ENCODE measurements at regions not wholly inside any gene's neighbourhood (a gene's known extent, or its start where the extent isn't known, plus 50 kb on each side); places are given as distances from the start of the nearest gene placed in this dataset.

DNA sequence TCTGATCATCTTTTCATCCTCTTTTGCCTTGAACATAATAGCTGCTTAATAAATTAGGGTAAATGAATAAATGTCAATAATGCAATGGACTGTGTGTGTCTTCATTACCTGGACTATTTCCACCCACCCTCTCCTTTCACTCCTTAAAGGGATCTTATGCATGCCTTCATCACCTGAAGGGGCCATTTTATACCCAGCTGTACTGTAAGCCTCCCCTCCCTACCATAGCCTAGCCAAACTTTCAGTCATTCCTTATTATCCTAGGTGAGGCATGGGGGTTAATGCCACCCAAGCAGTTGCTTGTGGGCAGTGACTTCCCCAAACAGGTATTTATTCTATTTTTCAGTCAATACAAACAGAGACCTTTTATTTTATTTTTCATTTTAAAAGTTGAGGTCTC, 127.8 kb upstream of the PARP11 start:
- dilution Hi-C loops (cut with MboI; ENCODE audit: extremely low pct_ligation_motif_present, low sequenced_read_pairs) (no loop called here), intact Hi-C loops (cut with micrococcal nuclease) (no loop called here)
- H2AFZ ChIP-seq (ENCODE audit: low read depth, low read length) = no peak overlapping the region
- H3K9me1 ChIP-seq (replicated peaks; ENCODE audit: control insufficient read depth, extremely low read depth, insufficient read depth, low read length) = no peaks in the 10 kb centered on the region
- no peaks in the 10 kb centered on the region for H3K9me3 ChIP-seq (replicated peaks; ENCODE audit: control insufficient read depth, insufficient read depth, low read length)
- no peak overlapping the region for H3K27ac ChIP-seq (ENCODE audit: insufficient read depth, low read depth, low read length)
- no peaks in the 10 kb centered on the region for H3K4me1 ChIP-seq (ENCODE audit: control insufficient read depth, extremely low read depth, insufficient read depth, low read length)
- H3K27me3 ChIP-seq (ENCODE audit: control insufficient read depth in 2 of 2, insufficient read depth in 2 of 2, low read length in 2 of 2) = no peaks in the 10 kb centered on the region
- BruUV-seq (replicated peaks) = no TSS peak
- H3K36me3 ChIP-seq (ENCODE audit: control insufficient read depth in 2 of 2, extremely low read depth in 1 of 2, insufficient read depth in 2 of 2, low read length in 2 of 2) = no peaks in the 10 kb centered on the region
- H3K9ac ChIP-seq (replicated peaks; ENCODE audit: extremely low read depth, insufficient read depth, low read length) = no peak overlapping the region
- ChIA-PET POLR2A (no interaction called here), CTCF (interaction anchor here (0.8 to 13.7 kb wide), 4 partner anchors 8 to 276 kb away, joined by 3 to 231 read pairs (median 18); no protein-coding TSS in a partner anchor)
- no peaks in the 10 kb centered on the region for H4K20me1 ChIP-seq (replicated peaks; ENCODE audit: control insufficient read depth, extremely low read depth, insufficient read depth, low read length)
- no peak for FAIRE-seq
- H3K79me2 ChIP-seq (ENCODE audit: control insufficient read depth, insufficient read depth, low read length) = no peaks in the 10 kb centered on the region
- H3K4me2 ChIP-seq (ENCODE audit: insufficient read depth, low read length) = no peak overlapping the region
- DNase-seq (ENCODE audit: low read depth, low spot score) = no peak
- H3K4me3 ChIP-seq (replicated peaks in 1 of 3; ENCODE audit: insufficient read depth in 1 of 3, low read depth in 1 of 3, low read length in 3 of 3) = no peak overlapping the region
- TF ChIP-seq, protein P1, sequence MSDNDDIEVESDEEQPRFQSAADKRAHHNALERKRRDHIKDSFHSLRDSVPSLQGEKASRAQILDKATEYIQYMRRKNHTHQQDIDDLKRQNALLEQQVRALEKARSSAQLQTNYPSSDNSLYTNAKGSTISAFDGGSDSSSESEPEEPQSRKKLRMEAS (IDR thresholded peaks at IDR 0.05; ENCODE audit: insufficient read depth, insufficient read length) = no peak
- TF ChIP-seq POLR2AphosphoS5 (IDR thresholded peaks at IDR 0.05; ENCODE audit: insufficient read depth, low read depth, low read length) (no peak), GATA2 (IDR thresholded peaks at IDR 0.05; ENCODE audit: insufficient read depth, insufficient read length, low read depth, low read length) (no peak)
- TF ChIP-seq, protein P2, sequence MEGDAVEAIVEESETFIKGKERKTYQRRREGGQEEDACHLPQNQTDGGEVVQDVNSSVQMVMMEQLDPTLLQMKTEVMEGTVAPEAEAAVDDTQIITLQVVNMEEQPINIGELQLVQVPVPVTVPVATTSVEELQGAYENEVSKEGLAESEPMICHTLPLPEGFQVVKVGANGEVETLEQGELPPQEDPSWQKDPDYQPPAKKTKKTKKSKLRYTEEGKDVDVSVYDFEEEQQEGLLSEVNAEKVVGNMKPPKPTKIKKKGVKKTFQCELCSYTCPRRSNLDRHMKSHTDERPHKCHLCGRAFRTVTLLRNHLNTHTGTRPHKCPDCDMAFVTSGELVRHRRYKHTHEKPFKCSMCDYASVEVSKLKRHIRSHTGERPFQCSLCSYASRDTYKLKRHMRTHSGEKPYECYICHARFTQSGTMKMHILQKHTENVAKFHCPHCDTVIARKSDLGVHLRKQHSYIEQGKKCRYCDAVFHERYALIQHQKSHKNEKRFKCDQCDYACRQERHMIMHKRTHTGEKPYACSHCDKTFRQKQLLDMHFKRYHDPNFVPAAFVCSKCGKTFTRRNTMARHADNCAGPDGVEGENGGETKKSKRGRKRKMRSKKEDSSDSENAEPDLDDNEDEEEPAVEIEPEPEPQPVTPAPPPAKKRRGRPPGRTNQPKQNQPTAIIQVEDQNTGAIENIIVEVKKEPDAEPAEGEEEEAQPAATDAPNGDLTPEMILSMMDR (IDR thresholded peaks at IDR 0.05; ENCODE audit: extremely low read depth in 1 of 2, insufficient read depth in 1 of 2, low read depth in 1 of 2, low read length in 2 of 2) = no peak

DNA sequence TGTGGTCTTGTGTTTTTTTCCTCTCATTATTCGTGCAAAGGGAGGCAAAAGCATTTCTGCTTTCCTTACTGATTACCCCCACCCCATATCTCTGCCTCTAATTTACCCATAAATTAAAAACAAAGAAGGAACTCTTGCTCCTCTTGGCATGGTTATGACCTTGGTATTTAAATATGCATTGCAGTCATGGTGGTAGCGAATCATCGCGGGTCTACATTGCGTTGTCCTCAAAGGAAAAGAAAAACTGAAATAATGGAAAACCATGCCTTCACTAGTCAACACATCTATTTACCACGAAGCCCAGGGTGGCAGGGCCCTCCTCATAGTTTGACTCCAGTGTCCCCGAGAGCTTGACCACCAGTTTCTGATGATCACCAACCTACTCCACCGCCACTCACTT, 126.7 kb upstream of the PARP11 start:
- no peak overlapping the region for H3K9ac ChIP-seq (replicated peaks; ENCODE audit: extremely low read depth, insufficient read depth, low read length)
- FAIRE-seq = no peak
- POLR2A ChIA-PET = no interaction called here
- H3K9me3 ChIP-seq (replicated peaks; ENCODE audit: control insufficient read depth, insufficient read depth, low read length) = no peaks in the 10 kb centered on the region
- no peak overlapping the region for H3K4me3 ChIP-seq (replicated peaks in 1 of 3; ENCODE audit: insufficient read depth in 1 of 3, low read depth in 1 of 3, low read length in 3 of 3)
- no peak overlapping the region for H3K4me2 ChIP-seq (ENCODE audit: insufficient read depth, low read length)
- no peaks in the 10 kb centered on the region for H3K36me3 ChIP-seq (ENCODE audit: control insufficient read depth in 2 of 2, extremely low read depth in 1 of 2, insufficient read depth in 2 of 2, low read length in 2 of 2)
- no peaks in the 10 kb centered on the region for H3K79me2 ChIP-seq (ENCODE audit: control insufficient read depth, insufficient read depth, low read length)
- no peaks in the 10 kb centered on the region for H4K20me1 ChIP-seq (replicated peaks; ENCODE audit: control insufficient read depth, extremely low read depth, insufficient read depth, low read length)
- no peak for TF ChIP-seq POLR2AphosphoS5 (IDR thresholded peaks at IDR 0.05; ENCODE audit: insufficient read depth, low read depth, low read length)
- no peak for TF ChIP-seq GATA2 (IDR thresholded peaks at IDR 0.05; ENCODE audit: insufficient read depth, insufficient read length, low read depth, low read length)
- no peaks in the 10 kb centered on the region for H3K4me1 ChIP-seq (ENCODE audit: control insufficient read depth, extremely low read depth, insufficient read depth, low read length)
- dilution Hi-C loops (cut with MboI; ENCODE audit: extremely low pct_ligation_motif_present, low sequenced_read_pairs) = no loop called here
- no peak overlapping the region for H3K27ac ChIP-seq (ENCODE audit: insufficient read depth, low read depth, low read length)
- H3K27me3 ChIP-seq (ENCODE audit: control insufficient read depth in 2 of 2, insufficient read depth in 2 of 2, low read length in 2 of 2) = no peaks in the 10 kb centered on the region
- H3K9me1 ChIP-seq (replicated peaks; ENCODE audit: control insufficient read depth, extremely low read depth, insufficient read depth, low read length) = no peaks in the 10 kb centered on the region
- DNase-seq (ENCODE audit: low read depth, low spot score) = no peak
- no TSS peak for BruUV-seq (replicated peaks)
- H2AFZ ChIP-seq (ENCODE audit: low read depth, low read length) = no peak overlapping the region
- CTCF ChIA-PET = interaction anchor here (0.8 to 13.7 kb wide), 4 partner anchors 9 to 277 kb away, joined by 3 to 231 read pairs (median 18); no protein-coding TSS in a partner anchor
- intact Hi-C loops (cut with micrococcal nuclease) = no loop called here

Data from endothelial cell of umbilical vein (primary cell).